ENCODE measurements at regions not wholly inside any gene's neighbourhood (a gene's known extent, or its start where the extent isn't known, plus 50 kb on each side); places are given as distances from the start of the nearest gene placed in this dataset.

GRCh38 chr9:93771276-93771675, 183.9 kb downstream of the BARX1 start:
- TF ChIP-seq CTCF (IDR thresholded peaks at IDR 0.05): no peak
- no peak for TF ChIP-seq POLR2A (IDR thresholded peaks at IDR 0.05)
